Skeletal muscle tissue (tissue), 3 donors: ENCODE measurements at regions not wholly inside any gene's neighbourhood (a gene's known extent, or its start where the extent isn't known, plus 50 kb on each side); places are given as distances from the start of the nearest gene placed in this dataset.

Source experiments
- H3K27ac ChIP-seq: one replicate; pipeline ENCODE4 v1.7.0; 2013; ENCODE audit warnings: mild to moderate bottlenecking, low read depth, low read length, inconsistent platforms
- H3K27me3 ChIP-seq, 3 donors: one replicate each; pipeline ENCODE4 v1.7.0; 2013; ENCODE audit warnings: low read length in 3 of 3; ENCODE audit not compliant: control insufficient read depth in 3 of 3, insufficient read depth in 3 of 3
- H3K36me3 ChIP-seq, 3 donors: one replicate each; pipeline ENCODE4 v1.7.0; 2013; ENCODE audit warnings: low read length in 3 of 3; ENCODE audit not compliant: control insufficient read depth in 3 of 3, insufficient read depth in 3 of 3
- H3K4me1 ChIP-seq, 3 donors: one replicate each; pipeline ENCODE4 v1.7.0; 2013; ENCODE audit warnings: low read length in 3 of 3, mild to moderate bottlenecking in 3 of 3; ENCODE audit not compliant: control insufficient read depth in 3 of 3, insufficient read depth in 3 of 3
- H3K4me3 ChIP-seq, 3 donors: one replicate each; pipeline ENCODE4 v1.7.0; 2013; ENCODE audit warnings: low read length in 3 of 3
- H3K9ac ChIP-seq, 3 donors: one replicate each; pipeline ENCODE4 v1.7.0; 2013; ENCODE audit warnings: low read length in 3 of 3, mild to moderate bottlenecking in 3 of 3, moderate library complexity in 2 of 3, low read depth in 1 of 3
- H3K9me3 ChIP-seq, 3 donors: one replicate each; pipeline ENCODE4 v1.7.0; 2013; ENCODE audit warnings: low read length in 3 of 3; ENCODE audit not compliant: control insufficient read depth in 3 of 3
- donor health status: Osteomylitis.

GRCh38 chr4:122243785-122244184 lies 91.7 kb downstream of the BLTP1 start:
- no peaks in the 10 kb centered on the region for H3K9me3 ChIP-seq
- H3K27ac ChIP-seq = no peak overlapping the region
- no peaks in the 10 kb centered on the region for H3K4me1 ChIP-seq
- peaks cover 0 to 48% (median 31%) of the 10 kb centered on the region in 3 donors for H3K36me3 ChIP-seq
- no peak overlapping the region for H3K9ac ChIP-seq
- no peak overlapping the region for H3K4me3 ChIP-seq
- no peaks in the 10 kb centered on the region for H3K27me3 ChIP-seq

DNA sequence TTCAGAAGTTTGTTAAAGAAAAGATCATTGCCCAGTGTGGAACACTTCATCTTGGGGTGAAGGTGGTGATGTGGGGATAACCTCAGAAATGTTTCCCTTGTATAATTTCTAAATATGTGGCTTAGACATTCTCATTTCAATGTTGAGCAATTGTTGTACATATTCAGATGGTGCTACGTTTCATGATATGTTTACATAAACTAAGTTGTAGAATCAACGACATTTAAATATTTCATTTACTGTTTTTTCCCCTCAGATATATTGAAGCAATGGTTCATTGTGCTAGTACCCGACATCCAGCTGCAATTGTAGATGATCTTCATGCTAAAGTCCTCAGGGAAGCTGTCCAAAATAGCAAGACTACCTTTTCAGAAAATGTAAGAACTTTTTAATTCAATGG lies 92.6 kb downstream of the BLTP1 start:
- Histone ChIP-seq H3K9me3 (no peaks in the 10 kb centered on the region), H3K4me3 (no peak overlapping the region), H3K9ac (no peak overlapping the region), H3K36me3 (peaks cover 0 to 44% (median 25%) of the 10 kb centered on the region in 3 donors), H3K4me1 (no peaks in the 10 kb centered on the region), H3K27ac (no peak overlapping the region), H3K27me3 (no peaks in the 10 kb centered on the region)

GRCh38 chr4:122246551-122246950 lies 94.4 kb downstream of the BLTP1 start:
- peaks cover 0 to 40% (median 25%) of the 10 kb centered on the region in 3 donors for H3K36me3 ChIP-seq

GRCh38 chr4:122249357-122249756 lies 97.2 kb downstream of the BLTP1 start:
- no peaks in the 10 kb centered on the region for H3K27me3 ChIP-seq
- H3K4me1 ChIP-seq = no peaks in the 10 kb centered on the region
- peaks cover 10 to 59% (median 36%) of the 10 kb centered on the region in 3 donors for H3K36me3 ChIP-seq
- H3K27ac ChIP-seq = no peak overlapping the region
- H3K4me3 ChIP-seq = no peak overlapping the region
- no peaks in the 10 kb centered on the region for H3K9me3 ChIP-seq
- no peak overlapping the region for H3K9ac ChIP-seq

More at GRCh38 chr4:122246551-122246950, 94.4 kb downstream of the BLTP1 start:
- Histone ChIP-seq H3K4me3 (no peak overlapping the region), H3K27me3 (no peaks in the 10 kb centered on the region), H3K9ac (no peak overlapping the region), H3K9me3 (no peaks in the 10 kb centered on the region), H3K4me1 (no peaks in the 10 kb centered on the region), H3K27ac (no peak overlapping the region)

DNA sequence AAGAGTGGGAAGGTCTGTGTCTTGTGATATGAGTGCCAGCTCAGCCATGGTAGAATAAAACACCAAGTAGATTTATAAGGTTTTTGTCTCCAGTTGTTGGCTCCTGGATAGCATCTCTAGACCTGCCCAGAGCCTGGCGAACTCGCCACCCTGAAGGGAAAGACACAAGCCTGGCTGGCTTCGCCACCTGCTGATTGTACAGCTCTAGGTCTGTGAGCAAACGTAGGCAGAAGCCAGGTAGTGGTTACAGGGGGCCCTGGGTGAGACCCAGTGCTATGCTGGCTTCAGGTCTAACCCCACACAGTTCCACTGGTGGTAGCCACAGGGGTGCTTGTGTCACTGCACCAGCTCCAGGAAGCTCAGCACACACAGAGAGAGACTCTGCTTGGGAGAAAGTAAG lies 100.5 kb downstream of the BLTP1 start:
- Histone ChIP-seq H3K27ac (no peak overlapping the region), H3K27me3 (no peaks in the 10 kb centered on the region), H3K4me3 (no peak overlapping the region), H3K4me1 (no peaks in the 10 kb centered on the region), H3K9me3 (no peaks in the 10 kb centered on the region), H3K9ac (no peak overlapping the region), H3K36me3 (peaks cover 23 to 65% (median 43%) of the 10 kb centered on the region in 3 donors)

GRCh38 chr4:122259849-122260248 lies 107.7 kb downstream of the BLTP1 start:
- no peaks in the 10 kb centered on the region for H3K27me3 ChIP-seq
- peaks cover 26 to 63% (median 45%) of the 10 kb centered on the region in 3 donors for H3K36me3 ChIP-seq
- no peaks in the 10 kb centered on the region for H3K4me1 ChIP-seq
- H3K27ac ChIP-seq = no peak overlapping the region
- H3K9ac ChIP-seq = no peak overlapping the region
- no peak overlapping the region for H3K4me3 ChIP-seq
- H3K9me3 ChIP-seq = no peaks in the 10 kb centered on the region

DNA sequence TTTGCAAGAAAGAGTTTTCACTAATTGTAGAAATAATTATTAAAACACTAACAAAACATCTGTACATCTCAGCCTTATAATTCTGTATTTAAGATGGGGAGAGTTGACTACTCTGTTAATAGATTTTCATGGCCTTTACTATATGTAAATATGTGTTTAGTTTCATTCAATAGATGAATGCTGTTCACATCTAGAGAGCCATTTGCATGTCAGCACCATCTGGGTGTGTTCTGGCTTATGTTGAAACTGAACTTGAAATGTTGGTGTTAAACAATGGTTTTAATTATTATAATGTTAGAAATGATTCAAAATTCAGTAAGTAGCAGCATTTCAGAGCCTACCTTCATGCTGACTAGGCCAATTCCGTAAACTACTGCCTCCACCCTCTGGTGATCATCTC lies 102.5 kb upstream of the ADAD1 start:
- H3K9me3 ChIP-seq = no peaks in the 10 kb centered on the region
- H3K9ac ChIP-seq = no peak overlapping the region
- H3K4me3 ChIP-seq = no peak overlapping the region
- H3K4me1 ChIP-seq = no peaks in the 10 kb centered on the region
- H3K27me3 ChIP-seq = no peaks in the 10 kb centered on the region
- H3K36me3 ChIP-seq = peaks cover 8 to 33% (median 22%) of the 10 kb centered on the region in 3 donors
- no peak overlapping the region for H3K27ac ChIP-seq

GRCh38 chr4:122278976-122279375 lies 99.8 kb upstream of the ADAD1 start:
- Histone ChIP-seq H3K27ac (no peak overlapping the region), H3K36me3 (peaks cover 4 to 31% (median 19%) of the 10 kb centered on the region in 3 donors), H3K4me1 (no peaks in the 10 kb centered on the region), H3K27me3 (no peaks in the 10 kb centered on the region), H3K9me3 (no peaks in the 10 kb centered on the region), H3K9ac (no peak overlapping the region), H3K4me3 (no peak overlapping the region)

- H3K4me3 ChIP-seq = no peak overlapping the region
- H3K27ac ChIP-seq = no peak overlapping the region
- H3K27me3 ChIP-seq = no peaks in the 10 kb centered on the region
- H3K9ac ChIP-seq = no peak overlapping the region
- no peaks in the 10 kb centered on the region for H3K4me1 ChIP-seq
- H3K9me3 ChIP-seq = no peaks in the 10 kb centered on the region
- peaks cover 4 to 31% (median 19%) of the 10 kb centered on the region in 3 donors for H3K36me3 ChIP-seq
Measured at GRCh38 chr4:122279670-122280069, 99.1 kb upstream of the ADAD1 start.

- H3K9me3 ChIP-seq = no peaks in the 10 kb centered on the region
- H3K27ac ChIP-seq = no peak overlapping the region
- no peaks in the 10 kb centered on the region for H3K4me1 ChIP-seq
- H3K9ac ChIP-seq = no peak overlapping the region
- H3K4me3 ChIP-seq = no peak overlapping the region
- no peaks in the 10 kb centered on the region for H3K27me3 ChIP-seq
- peaks cover 0 to 33% (median 20%) of the 10 kb centered on the region in 3 donors for H3K36me3 ChIP-seq
Measured at GRCh38 chr4:122285285-122285684, 93.5 kb upstream of the ADAD1 start.
